ENCODE measurements at regions not wholly inside any gene's neighbourhood (a gene's known extent, or its start where the extent isn't known, plus 50 kb on each side); places are given as distances from the start of the nearest gene placed in this dataset.

DNA sequence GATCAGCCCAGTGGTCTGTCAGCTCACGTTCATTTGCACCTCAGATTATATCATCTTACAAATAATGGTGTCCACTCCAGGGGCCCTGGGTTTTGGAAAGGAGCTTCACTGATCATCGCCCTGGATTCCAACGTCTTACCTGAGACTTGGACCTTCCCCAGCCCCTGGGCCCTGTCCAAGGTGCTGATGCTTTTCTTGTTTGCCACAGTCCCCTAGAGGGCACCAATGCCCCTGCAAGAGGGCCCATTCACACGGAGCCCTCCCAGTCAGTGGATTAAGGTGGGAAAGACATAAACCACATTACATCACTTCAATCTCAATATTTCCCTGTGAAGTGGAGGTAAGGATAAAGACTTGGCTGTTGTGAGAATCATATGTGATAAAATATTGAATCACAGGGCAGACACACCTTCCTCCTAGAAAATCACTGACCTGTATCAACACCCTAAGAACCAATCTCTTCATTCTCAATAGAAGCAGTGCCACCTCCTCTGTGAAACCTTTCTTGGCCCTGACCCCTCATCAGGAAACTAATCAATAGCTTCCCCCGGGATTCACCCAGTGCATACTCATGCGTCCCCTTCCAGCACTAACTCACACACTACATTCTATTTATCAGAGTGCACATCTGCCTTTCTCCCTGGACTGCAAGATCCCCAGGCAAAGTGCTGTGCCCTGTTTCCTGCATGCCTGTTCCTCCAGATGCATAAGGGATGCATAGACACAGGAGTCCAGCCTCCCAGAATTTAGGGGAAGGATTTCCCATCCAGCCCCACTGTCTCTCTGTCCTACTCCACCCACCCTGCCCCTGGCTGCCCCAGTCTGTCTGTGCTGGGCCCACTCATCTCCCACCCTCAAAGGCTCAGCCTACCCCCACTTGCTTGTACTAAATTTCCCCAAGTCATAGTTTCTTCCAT is 167.0 kb downstream of the BUD13 start:
- Histone ChIP-seq H3K9me3 (ENCODE audit: control insufficient read depth, insufficient read depth, low read length) (no peaks in the 10 kb centered on the region), H3K9ac (ENCODE audit: low read depth, low read length) (no peak overlapping the region), H3K4me3 (ENCODE audit: low read depth, low read length) (no peak overlapping the region), H3K4me1 (ENCODE audit: control insufficient read depth, insufficient read depth, low read length) (peaks cover 2% of the 10 kb centered on the region), H3K36me3 (ENCODE audit: control insufficient read depth, insufficient read depth, low read length) (no peaks in the 10 kb centered on the region), H3K27me3 (ENCODE audit: control insufficient read depth, insufficient read depth, low read length) (no peaks in the 10 kb centered on the region)

GRCh38 chr11:116603728-116604323 is 169.0 kb downstream of the BUD13 start:
- Histone ChIP-seq H3K27me3 (ENCODE audit: control insufficient read depth, insufficient read depth, low read length) (no peaks in the 10 kb centered on the region), H3K36me3 (ENCODE audit: control insufficient read depth, insufficient read depth, low read length) (no peaks in the 10 kb centered on the region), H3K9ac (ENCODE audit: low read depth, low read length) (no peak overlapping the region), H3K4me1 (ENCODE audit: control insufficient read depth, insufficient read depth, low read length) (peaks cover 2% of the 10 kb centered on the region), H3K4me3 (ENCODE audit: low read depth, low read length) (no peak overlapping the region), H3K9me3 (ENCODE audit: control insufficient read depth, insufficient read depth, low read length) (no peaks in the 10 kb centered on the region)

DNA sequence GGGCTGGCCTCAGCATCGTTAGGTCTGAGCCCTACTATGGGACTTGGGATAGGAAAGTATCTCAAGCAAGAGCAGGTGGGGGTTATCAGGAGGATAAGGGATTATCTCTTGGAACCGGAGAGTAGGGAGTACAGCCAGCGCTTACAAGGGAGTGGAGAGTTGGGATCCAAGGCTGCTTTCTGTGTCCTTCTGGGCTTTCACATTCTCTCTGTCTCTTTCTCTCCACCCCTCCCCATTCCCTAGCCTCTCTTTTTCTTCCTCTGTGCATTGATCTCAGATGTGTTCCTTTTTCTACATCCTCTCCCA is 170.2 kb downstream of the BUD13 start:
- H3K36me3 ChIP-seq (ENCODE audit: control insufficient read depth, insufficient read depth, low read length): no peaks in the 10 kb centered on the region
- peaks cover 2% of the 10 kb centered on the region for H3K4me1 ChIP-seq (ENCODE audit: control insufficient read depth, insufficient read depth, low read length)
- H3K9me3 ChIP-seq (ENCODE audit: control insufficient read depth, insufficient read depth, low read length): no peaks in the 10 kb centered on the region
- H3K4me3 ChIP-seq (ENCODE audit: low read depth, low read length): no peak overlapping the region
- H3K9ac ChIP-seq (ENCODE audit: low read depth, low read length): no peak overlapping the region
- no peaks in the 10 kb centered on the region for H3K27me3 ChIP-seq (ENCODE audit: control insufficient read depth, insufficient read depth, low read length)

DNA sequence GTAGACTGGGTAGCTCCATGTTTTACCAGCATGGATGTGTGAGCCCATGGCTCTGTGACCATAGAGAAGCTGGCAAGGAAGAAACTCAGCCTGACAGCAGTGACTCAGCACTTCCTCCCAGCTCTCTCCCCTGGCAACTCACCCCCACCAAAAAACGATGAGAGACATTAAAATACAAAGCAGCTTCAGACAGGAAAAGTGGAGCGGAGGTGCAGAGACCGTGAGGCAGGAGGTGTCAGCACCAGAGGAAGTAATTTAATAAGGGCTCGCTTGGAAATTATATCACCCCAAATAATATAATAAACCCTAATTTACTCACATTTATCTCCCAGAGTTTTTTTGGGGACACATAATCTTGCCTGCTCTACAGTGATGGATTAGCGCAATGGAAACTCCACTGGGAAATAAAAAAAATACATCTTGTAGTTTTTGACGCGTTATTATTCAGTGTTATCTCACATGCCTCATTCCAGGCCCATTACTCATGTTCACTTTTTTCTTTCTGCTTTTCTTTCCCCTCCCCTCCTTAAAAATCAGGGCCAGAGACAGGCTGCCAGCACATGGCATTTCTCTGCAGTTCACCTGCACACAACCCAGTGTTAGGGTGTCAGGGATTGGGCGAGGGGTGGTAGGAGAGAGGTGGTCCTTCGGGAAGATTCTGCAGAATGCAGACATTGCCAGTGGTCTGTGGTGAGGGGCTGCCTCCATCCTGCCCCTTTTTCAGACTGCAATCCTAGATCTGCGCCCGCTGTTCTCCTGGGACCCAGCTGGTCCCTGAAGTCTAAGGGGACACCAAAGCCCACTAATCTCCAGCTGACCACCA is 170.8 kb downstream of the BUD13 start:
- Histone ChIP-seq H3K9ac (ENCODE audit: low read depth, low read length) (no peak overlapping the region), H3K4me1 (ENCODE audit: control insufficient read depth, insufficient read depth, low read length) (peaks cover 2% of the 10 kb centered on the region), H3K9me3 (ENCODE audit: control insufficient read depth, insufficient read depth, low read length) (no peaks in the 10 kb centered on the region), H3K27me3 (ENCODE audit: control insufficient read depth, insufficient read depth, low read length) (no peaks in the 10 kb centered on the region), H3K36me3 (ENCODE audit: control insufficient read depth, insufficient read depth, low read length) (no peaks in the 10 kb centered on the region), H3K4me3 (ENCODE audit: low read depth, low read length) (no peak overlapping the region)

DNA sequence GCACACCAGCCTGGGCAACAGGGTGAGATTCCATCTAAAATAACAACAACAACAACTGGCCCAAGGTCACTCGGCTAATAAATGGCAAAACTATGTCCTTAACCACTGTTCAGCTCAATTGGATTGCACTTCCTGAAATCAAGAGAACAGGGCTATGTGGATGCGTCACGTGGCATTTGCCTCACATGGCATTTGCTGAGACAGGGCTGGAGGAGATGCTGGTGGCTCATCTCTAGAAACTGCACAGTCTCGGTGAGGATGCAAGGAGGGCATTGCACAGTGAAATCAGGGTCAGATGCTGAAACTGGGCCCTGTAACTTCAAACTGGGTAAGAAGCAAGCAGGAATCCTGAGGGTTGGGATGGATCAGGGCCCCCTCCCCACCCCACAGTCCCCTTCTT is 171.9 kb downstream of the BUD13 start:
- Histone ChIP-seq H3K9me3 (ENCODE audit: control insufficient read depth, insufficient read depth, low read length) (no peaks in the 10 kb centered on the region), H3K9ac (ENCODE audit: low read depth, low read length) (no peak overlapping the region), H3K4me3 (ENCODE audit: low read depth, low read length) (no peak overlapping the region), H3K27me3 (ENCODE audit: control insufficient read depth, insufficient read depth, low read length) (no peaks in the 10 kb centered on the region), H3K4me1 (ENCODE audit: control insufficient read depth, insufficient read depth, low read length) (peaks cover 2% of the 10 kb centered on the region), H3K36me3 (ENCODE audit: control insufficient read depth, insufficient read depth, low read length) (no peaks in the 10 kb centered on the region)

- H3K9ac ChIP-seq (ENCODE audit: low read depth, low read length): no peak overlapping the region
- no peaks in the 10 kb centered on the region for H3K36me3 ChIP-seq (ENCODE audit: control insufficient read depth, insufficient read depth, low read length)
- H3K4me1 ChIP-seq (ENCODE audit: control insufficient read depth, insufficient read depth, low read length): peaks cover 2% of the 10 kb centered on the region
- H3K27me3 ChIP-seq (ENCODE audit: control insufficient read depth, insufficient read depth, low read length): no peaks in the 10 kb centered on the region
- H3K4me3 ChIP-seq (ENCODE audit: low read depth, low read length): no peak overlapping the region
- H3K9me3 ChIP-seq (ENCODE audit: control insufficient read depth, insufficient read depth, low read length): no peaks in the 10 kb centered on the region
Observed at GRCh38 chr11:116598556-116598955, 174.2 kb downstream of the BUD13 start.

GRCh38 chr11:116598036-116598435 is 174.8 kb downstream of the BUD13 start:
- Histone ChIP-seq H3K9ac (ENCODE audit: low read depth, low read length) (no peak overlapping the region), H3K27me3 (ENCODE audit: control insufficient read depth, insufficient read depth, low read length) (no peaks in the 10 kb centered on the region), H3K9me3 (ENCODE audit: control insufficient read depth, insufficient read depth, low read length) (no peaks in the 10 kb centered on the region), H3K36me3 (ENCODE audit: control insufficient read depth, insufficient read depth, low read length) (no peaks in the 10 kb centered on the region), H3K4me3 (ENCODE audit: low read depth, low read length) (no peak overlapping the region), H3K4me1 (ENCODE audit: control insufficient read depth, insufficient read depth, low read length) (peaks cover 2% of the 10 kb centered on the region)

- no peak overlapping the region for H3K9ac ChIP-seq (ENCODE audit: low read depth, low read length)
- H3K27me3 ChIP-seq (ENCODE audit: control insufficient read depth, insufficient read depth, low read length): peaks cover 4% of the 10 kb centered on the region
- no peaks in the 10 kb centered on the region for H3K9me3 ChIP-seq (ENCODE audit: control insufficient read depth, insufficient read depth, low read length)
- no peaks in the 10 kb centered on the region for H3K36me3 ChIP-seq (ENCODE audit: control insufficient read depth, insufficient read depth, low read length)
- peaks cover 1% of the 10 kb centered on the region for H3K4me1 ChIP-seq (ENCODE audit: control insufficient read depth, insufficient read depth, low read length)
- no peak overlapping the region for H3K4me3 ChIP-seq (ENCODE audit: low read depth, low read length)
Observed at GRCh38 chr11:116596346-116597260, 176.2 kb downstream of the BUD13 start.

DNA sequence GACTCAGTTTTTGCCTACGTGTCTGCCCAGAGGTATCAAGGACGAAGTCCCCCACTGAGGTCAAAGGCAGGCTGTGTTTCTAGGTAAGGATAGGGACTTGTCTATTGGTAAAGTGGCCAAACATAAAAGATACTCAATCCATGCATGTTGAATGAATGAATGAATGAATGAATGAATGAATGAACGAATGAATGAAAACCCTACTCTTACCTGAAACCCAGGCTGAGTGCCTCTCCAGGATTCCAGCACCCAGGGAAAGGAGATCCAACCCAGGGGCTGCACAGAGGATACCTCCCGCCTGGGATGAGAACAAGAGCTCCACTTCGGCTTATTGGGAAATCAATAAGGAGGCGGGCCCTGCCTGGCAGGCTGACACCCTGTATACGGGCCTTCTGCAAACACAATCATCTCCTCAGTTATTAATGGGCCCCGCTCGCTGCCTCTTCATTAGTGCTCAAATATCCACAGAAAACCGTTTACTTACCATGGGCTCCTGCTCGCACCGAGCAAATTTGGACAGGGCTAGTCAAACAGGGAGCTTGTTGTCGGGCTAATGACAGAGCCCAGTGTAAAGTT is 177.4 kb downstream of the BUD13 start:
- no peaks in the 10 kb centered on the region for H3K36me3 ChIP-seq (ENCODE audit: control insufficient read depth, insufficient read depth, low read length)

GRCh38 chr11:116590844-116591570 is 181.8 kb downstream of the BUD13 start:
- Histone ChIP-seq H3K4me3 (ENCODE audit: low read depth, low read length) (no peak overlapping the region), H3K9me3 (ENCODE audit: control insufficient read depth, insufficient read depth, low read length) (no peaks in the 10 kb centered on the region), H3K36me3 (ENCODE audit: control insufficient read depth, insufficient read depth, low read length) (no peaks in the 10 kb centered on the region), H3K4me1 (ENCODE audit: control insufficient read depth, insufficient read depth, low read length) (no peaks in the 10 kb centered on the region), H3K9ac (ENCODE audit: low read depth, low read length) (no peak overlapping the region), H3K27me3 (ENCODE audit: control insufficient read depth, insufficient read depth, low read length) (peaks cover 8% of the 10 kb centered on the region)

More for the DNA sequence above, 177.4 kb downstream of the BUD13 start:
- no peak overlapping the region for H3K4me3 ChIP-seq (ENCODE audit: low read depth, low read length)
- peaks cover 4% of the 10 kb centered on the region for H3K27me3 ChIP-seq (ENCODE audit: control insufficient read depth, insufficient read depth, low read length)
- no peaks in the 10 kb centered on the region for H3K9me3 ChIP-seq (ENCODE audit: control insufficient read depth, insufficient read depth, low read length)
- no peak overlapping the region for H3K9ac ChIP-seq (ENCODE audit: low read depth, low read length)
- no peaks in the 10 kb centered on the region for H3K4me1 ChIP-seq (ENCODE audit: control insufficient read depth, insufficient read depth, low read length)
